ENCODE measurements at regions not wholly inside any gene's neighbourhood (a gene's known extent, or its start where the extent isn't known, plus 50 kb on each side); places are given as distances from the start of the nearest gene placed in this dataset.
"Not testable (repeated sequence)": the region's sequence is repeated elsewhere in the genome, so short reads cannot be mapped to it uniquely, and the experiment has no call there.

DNA sequence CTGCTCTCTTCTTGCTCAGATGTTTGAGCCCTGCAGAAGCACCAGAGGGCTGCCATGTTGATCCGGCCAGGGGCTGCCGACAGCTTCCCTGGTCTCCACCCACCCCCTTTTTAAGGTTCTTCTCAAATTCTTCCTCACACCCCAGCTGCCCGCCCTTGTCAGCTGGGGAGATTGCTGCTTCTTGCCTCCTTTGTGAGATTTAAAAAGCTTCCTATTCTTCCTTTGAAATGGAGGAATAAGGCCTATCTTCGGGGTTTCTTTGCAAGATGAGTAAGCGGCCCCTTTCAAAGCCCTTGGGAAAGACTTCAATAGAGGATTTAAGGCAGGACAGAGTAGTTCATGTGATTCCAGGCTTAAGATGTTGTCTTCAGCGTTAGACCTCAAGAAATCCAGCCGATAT is 211.9 kb upstream of the SHH start:
- Histone ChIP-seq H3K27me3 (no peaks in the 10 kb centered on the region), H3K4me3 (no peak overlapping the region), H3K36me3 (no peaks in the 10 kb centered on the region), H3K9me3 (no peaks in the 10 kb centered on the region)
- no peak for DNase-seq

DNA sequence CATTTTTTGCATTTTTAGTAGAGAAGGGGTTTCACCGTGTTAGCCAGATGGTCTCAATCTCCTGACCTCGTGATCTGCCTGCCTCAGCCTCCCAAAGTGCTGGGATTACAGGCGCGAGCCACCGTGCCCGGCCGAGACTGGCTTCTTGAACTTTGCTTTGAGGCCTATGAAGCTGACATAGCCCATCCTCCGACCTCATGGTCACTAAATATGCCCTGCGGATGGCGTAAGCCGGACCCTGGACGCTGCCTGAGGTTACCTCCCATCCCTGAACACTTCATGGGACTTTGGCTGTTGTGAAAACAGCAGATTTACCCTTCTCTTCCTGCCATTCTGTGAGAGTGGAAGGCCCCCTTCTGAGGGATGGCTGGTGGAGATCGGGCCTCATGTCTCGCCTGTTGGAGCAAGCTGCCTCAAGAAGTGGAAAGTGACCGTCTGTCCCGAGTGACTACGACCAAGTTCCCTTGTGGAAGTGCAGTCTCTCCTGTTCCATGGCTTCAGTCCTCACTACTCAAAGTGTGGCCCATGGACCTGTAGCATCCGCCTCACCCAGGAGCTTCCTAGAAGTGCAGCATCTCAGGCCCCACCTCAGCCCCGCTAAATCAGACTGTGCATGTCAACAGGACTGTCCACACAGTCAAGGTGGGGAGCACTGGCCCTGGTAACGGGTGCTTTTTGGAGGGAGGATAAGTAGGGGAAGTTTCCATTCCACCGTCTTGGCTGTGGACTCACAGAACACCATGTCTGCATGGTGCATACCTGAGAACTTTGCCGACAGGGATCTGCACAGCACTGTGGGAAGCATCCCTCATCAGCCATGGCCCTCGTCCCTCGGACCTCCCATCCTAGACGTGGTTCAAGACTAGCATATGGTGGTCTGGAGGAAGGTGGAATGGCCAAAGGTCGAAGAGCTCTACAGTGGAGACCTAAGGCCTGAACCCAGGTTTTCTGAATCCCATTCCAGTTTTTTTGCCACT is 210.5 kb upstream of the SHH start:
- H3K27me3 ChIP-seq, result no peaks in the 10 kb centered on the region
- DNase-seq, result no peak
- no peaks in the 10 kb centered on the region for H3K9me3 ChIP-seq
- no peaks in the 10 kb centered on the region for H3K36me3 ChIP-seq
- no peak overlapping the region for H3K4me3 ChIP-seq

DNA sequence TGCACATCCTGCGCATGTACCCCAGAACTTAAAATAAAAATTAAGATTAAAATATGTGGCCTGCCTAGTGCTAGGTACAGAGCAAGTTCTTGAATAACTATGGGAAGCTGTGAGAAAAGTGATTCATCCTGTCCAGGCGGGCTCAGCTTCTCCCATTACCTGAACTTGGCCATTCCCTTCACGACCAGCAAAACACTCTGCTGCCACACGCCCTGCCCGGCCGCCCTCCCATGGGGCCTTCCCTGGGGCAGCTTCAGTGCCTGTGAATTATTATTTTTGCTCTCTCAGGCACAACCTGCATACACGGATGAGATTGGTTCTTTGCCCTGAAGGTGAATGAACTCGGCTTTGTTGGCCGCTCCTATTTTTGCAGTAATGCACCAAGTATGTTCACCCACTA is 209.2 kb upstream of the SHH start:
- Histone ChIP-seq H3K27me3 (no peaks in the 10 kb centered on the region), H3K4me3 (no peak overlapping the region), H3K9me3 (no peaks in the 10 kb centered on the region), H3K36me3 (no peaks in the 10 kb centered on the region)
- DNase-seq, result no peak

DNA sequence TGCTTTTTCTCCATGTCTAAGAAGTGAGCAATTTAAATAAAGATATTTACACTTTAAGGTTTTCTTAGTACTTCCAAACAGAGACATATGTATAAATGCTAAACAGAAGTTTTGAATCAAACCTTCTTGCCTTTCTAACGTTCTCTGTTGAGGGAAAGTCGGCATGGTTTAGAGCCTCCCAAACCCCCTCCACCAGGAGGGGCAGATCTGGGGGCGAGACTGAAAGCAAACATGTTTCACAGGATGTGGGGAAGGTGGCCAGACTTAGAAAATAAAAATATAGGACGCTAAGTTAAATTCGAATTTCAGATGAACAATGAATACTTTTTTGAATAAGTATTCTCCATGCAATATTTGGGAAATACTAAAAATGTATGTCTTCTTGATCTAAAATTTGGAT is 208.3 kb upstream of the SHH start:
- no peak overlapping the region for H3K4me3 ChIP-seq
- H3K9me3 ChIP-seq, result no peaks in the 10 kb centered on the region
- no peaks in the 10 kb centered on the region for H3K36me3 ChIP-seq
- no peaks in the 10 kb centered on the region for H3K27me3 ChIP-seq
- DNase-seq, result no peak

DNA sequence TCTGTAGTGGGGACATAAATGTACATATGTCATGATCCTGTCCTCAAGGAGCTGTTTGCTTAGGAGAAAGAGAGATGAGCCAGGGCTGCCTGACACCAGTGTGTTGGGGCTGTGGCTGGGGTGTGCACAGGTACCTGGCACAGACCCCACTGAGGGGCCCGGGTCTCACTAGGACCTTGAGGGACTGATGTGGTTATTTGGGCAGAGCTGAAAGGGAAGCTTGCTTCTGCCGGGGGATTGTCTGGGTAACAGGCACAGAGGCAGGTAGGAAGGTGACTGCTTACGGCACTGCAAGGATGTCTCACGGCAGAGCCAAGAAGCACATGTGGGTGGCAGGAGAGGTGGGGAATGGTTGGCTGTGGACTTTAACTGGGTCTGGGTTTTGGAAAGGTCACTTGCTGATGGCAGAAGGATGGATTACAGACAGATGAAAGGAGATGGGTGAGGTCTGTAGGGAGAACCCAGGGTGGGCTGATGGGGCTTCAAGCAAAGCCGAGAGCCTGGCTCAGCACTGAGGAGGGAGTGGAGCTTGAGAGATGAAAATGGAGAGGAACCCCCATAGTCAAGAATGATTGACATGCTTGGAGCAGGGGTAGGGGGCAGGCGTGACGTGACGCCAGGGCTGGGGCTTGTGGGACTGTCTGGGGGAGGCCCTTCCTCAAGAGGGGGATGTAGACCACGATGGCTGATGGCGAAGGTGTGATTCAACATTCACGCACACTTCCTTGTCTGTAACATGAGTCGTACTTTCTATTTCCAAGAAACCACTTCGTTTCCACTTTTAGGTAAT is 207.7 kb upstream of the SHH start:
- no peak overlapping the region for H3K4me3 ChIP-seq
- H3K9me3 ChIP-seq, result no peaks in the 10 kb centered on the region
- no peaks in the 10 kb centered on the region for H3K36me3 ChIP-seq
- H3K27me3 ChIP-seq, result no peaks in the 10 kb centered on the region
- DNase-seq, result no peak

DNA sequence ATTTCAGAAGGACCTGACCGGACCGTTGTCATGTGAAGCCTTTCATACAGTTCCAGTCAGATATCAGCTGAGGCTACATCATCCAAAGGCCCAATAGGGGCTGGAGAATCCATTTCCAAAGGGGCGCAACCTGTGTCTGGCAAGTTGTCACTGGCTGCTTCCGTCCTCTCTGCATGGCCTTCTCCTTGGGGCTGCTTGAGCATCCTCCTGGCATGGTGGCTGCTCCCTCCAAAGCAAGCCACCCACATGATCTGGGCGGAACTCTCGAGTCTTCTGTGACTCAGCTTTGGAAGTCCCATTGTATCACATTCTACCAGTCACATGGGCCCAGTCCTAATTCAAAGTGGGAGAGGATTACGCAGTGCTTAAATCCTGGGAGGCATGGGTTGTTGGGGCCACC is 207.0 kb upstream of the SHH start:
- DNase-seq, result no peak
- no peaks in the 10 kb centered on the region for H3K9me3 ChIP-seq
- H3K4me3 ChIP-seq, result no peak overlapping the region
- H3K27me3 ChIP-seq, result no peaks in the 10 kb centered on the region
- no peaks in the 10 kb centered on the region for H3K36me3 ChIP-seq

DNA sequence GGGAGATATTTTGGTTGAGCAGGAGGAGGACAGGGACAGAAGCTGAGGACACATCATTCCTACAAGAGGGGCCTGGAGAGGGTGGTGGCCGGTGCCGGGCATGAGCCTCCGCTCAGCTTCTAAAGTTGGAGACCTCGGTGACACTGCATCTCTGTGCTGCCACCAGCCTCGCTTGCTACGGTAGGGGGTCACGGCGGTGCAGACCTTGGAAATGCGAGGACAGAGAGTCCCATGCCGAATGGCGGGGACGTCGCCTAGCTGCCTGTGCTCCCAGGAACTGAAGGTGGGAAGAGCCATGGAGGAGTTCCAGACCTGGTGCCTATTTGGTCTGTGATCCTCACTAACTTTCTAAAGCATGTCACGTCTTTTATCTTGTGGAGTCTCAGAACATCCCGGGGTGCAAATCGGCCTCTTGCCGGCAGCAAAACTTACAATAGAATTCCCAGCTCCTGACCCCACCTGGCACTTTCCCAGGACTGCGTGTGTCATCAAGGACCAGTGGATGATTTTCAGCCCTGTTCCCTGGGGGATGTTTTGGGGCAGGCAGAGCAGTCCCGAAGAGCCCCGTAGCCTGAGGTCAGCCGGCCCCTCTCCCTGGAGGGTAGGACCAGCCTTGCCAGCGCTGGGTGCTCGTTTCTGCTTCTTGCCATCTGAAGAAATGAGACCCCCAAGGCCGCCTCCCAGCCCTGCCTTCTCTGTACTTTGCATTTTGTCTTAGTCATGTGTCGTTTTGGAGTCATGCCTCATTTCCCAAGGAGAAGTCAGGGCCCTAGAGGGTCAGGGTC is 205.8 kb upstream of the SHH start:
- Histone ChIP-seq H3K9me3 (no peaks in the 10 kb centered on the region), H3K36me3 (no peaks in the 10 kb centered on the region), H3K4me3 (no peak overlapping the region), H3K27me3 (no peaks in the 10 kb centered on the region)
- DNase-seq, result no peak

DNA sequence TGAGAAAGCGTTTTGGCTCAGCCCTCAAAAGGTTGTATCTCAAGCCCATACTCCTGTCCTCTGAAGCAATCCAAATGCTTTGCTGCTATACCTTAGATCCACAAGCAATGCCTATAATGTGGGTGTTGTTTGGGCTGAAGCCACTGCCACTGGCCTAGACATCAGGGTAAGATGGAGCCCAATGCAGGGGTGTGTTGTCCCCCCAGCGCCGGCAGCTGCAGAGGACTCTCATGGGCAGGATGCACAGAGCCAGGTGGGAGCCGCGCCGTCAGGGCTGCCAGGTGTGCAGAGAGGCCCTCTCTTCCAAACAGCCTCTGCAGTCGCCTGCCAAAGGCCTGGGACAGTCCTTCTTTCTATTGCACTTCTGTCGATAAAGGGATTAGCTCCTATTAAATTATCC is 205.2 kb upstream of the SHH start:
- no peaks in the 10 kb centered on the region for H3K9me3 ChIP-seq
- no peak for DNase-seq

DNA sequence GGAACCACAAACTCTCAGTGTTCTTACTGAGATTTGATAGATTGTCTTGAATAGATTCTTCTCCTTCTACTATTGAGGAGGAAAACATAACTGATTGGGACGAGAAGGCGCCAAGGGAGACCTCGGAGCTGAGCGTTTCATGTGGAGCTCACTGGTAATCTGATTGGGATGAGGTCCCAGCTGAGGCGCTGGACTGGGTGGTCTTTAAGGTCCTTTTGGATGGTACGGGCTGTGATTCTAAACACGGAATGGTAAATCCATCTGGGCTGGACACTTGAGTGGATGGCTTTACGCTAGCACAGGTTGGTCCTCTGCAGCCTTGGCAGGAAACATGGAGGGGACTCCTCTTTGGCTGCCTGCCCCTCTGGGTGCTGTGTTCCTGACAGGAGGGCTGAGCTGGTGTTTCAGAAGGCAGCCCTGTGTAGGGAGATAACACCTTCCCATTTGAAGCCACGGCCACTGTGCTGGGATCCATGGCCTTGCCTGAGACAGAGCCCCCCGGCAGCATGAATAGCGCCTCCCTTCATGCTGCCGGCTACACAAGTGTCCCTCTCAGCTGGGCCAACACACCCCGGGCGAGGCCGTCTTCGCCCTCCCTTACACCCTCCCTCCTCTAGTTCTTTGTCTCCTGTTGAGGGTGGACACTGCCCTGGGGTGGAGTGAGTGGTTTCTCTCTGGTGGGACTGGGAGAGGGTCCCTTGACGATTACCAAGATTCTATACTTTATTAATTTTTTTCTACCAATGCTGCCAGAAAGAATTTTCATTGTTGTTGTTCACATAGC is 203.2 kb upstream of the SHH start:
- H3K36me3 ChIP-seq, result no peaks in the 10 kb centered on the region
- DNase-seq, result no peak
- H3K9me3 ChIP-seq, result no peaks in the 10 kb centered on the region
- H3K27me3 ChIP-seq, result no peaks in the 10 kb centered on the region
- H3K4me3 ChIP-seq, result no peak overlapping the region

More for the DNA sequence above, 205.2 kb upstream of the SHH start:
- no peaks in the 10 kb centered on the region for H3K27me3 ChIP-seq
- no peaks in the 10 kb centered on the region for H3K36me3 ChIP-seq
- no peak overlapping the region for H3K4me3 ChIP-seq

DNA sequence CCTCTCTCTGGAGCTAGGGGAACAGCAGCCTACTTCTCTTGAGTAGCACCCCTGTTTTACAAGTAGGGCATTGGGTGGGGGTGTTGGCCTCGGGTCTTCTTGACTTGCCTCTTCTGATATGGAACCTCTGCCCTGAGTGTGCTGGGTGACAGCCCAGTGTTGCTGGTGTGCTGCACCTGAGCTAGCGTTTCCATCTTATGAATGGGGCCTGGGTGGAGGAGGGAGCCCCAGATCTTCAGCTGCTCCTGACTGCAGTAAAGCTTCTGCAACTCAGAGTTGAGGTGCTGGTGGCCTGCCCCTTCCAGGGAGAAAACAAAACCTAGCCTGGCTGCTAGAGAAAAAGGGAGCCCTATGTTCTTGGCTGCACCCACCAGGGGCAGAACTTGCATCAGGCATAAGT is 202.5 kb upstream of the SHH start:
- DNase-seq, result no peak
- H3K9me3 ChIP-seq, result no peaks in the 10 kb centered on the region

DNA sequence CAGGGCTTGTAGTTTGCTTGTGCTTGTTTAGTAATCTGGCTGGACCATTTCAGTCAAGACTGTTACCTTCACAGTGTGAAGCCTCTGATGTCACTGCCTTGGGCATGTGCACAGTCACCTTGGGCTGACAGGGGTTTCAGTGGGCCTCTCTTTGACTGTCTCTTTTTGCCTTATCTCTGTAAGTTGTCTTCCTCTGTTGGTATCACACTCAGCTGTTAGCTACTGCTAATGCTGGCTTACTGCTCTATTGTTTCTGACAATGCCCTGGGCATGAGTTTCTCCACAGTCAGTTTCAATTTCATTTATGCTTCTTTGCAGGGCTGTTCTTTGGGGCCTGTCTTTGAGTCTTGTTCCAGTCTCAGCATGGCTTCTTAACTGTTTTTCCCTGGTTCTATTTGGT is 201.9 kb upstream of the SHH start:
- Histone ChIP-seq H3K9me3 (no peaks in the 10 kb centered on the region), H3K27me3 (no peaks in the 10 kb centered on the region), H3K36me3 (no peaks in the 10 kb centered on the region), H3K4me3 (no peak overlapping the region)
- DNase-seq, result no peak

More for the DNA sequence above, 202.5 kb upstream of the SHH start:
- Histone ChIP-seq H3K36me3 (no peaks in the 10 kb centered on the region), H3K4me3 (no peak overlapping the region), H3K27me3 (no peaks in the 10 kb centered on the region)

DNA sequence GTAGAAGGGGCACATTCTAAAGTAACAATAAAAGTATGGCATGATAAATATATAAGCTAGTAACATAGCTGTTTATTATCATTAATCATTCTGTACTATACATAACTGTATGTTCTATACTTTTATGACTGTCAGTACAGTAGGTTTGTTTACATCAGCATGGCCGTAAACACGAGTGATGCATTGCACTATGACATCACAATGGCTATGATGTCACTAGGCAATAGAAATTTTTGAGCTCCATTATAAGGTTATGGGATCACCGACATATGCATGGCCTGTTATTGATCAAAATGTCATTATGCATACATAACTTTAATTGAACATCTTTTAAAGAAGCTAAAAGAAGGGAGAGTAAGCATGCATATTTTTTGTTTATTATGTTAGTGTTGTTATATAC is 200.1 kb upstream of the SHH start:
- no peaks in the 10 kb centered on the region for H3K27me3 ChIP-seq

DNA sequence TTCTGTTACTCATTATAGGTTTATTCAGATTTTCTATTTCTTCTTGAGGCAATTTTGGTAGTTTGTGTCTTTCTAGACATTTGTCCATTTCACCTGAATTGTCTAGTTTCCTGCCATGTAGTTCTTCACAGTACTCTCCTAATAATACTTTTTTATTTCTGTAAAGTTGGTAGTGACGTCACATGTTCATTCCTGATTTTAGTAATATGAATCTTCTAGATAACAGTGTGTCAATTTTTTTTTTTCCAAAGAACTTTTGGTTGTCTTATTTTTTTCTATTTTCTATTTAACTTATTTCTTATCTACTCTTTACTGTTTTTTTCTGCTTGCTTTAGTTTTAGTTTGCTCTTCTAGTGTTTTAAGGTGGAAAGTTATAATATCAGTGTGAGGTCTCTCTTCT is 197.3 kb upstream of the SHH start:
- no peak for DNase-seq
- no peaks in the 10 kb centered on the region for H3K9me3 ChIP-seq
- no peak overlapping the region for H3K4me3 ChIP-seq
- H3K27me3 ChIP-seq, result no peaks in the 10 kb centered on the region
- H3K36me3 ChIP-seq, result no peaks in the 10 kb centered on the region

More for the DNA sequence above, 200.1 kb upstream of the SHH start:
- no peak for DNase-seq
- Histone ChIP-seq H3K36me3 (no peaks in the 10 kb centered on the region), H3K4me3 (no peak overlapping the region), H3K9me3 (no peaks in the 10 kb centered on the region)

DNA sequence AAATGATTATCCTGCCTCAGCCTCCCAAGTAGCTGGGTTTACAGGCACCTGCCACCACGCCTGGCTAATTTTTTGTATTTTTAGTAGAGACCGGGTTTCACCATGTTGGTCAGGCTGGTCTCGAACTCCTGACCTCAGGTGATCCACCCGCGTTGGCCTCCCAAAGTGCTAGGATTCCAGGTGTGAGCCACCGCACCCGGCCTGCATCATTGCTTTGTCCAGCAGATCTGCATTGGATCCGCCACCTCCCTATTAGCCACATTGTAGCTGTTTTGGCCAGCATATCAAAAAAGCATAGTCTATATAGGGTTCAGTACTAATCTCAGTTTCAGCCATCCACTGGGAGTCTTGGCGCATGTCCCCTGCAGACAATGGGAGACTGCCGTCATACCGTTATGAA is 194.6 kb upstream of the SHH start:
- H3K27me3 ChIP-seq, H3K9me3 ChIP-seq, H3K4me3 ChIP-seq, DNase-seq, H3K36me3 ChIP-seq: not testable (repeated sequence)

DNA sequence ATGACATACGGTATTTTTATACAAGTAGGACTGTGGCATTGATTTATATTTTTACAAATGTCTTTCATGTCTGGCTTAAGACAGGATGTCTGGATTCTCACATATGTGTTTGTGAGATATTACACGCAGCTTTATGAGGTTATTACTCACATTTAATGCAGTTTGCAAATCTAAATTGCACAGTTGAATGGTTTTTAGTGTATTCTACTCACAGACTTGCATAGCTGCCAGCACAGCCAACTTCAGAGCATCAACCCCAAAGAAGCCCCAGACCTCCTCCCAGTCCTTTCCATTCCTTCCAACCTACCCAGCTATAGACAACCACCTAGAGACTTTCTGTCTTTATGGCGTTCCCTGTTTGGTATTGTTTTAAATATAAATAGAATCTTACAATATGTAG is 193.8 kb upstream of the SHH start:
- no peak overlapping the region for H3K4me3 ChIP-seq
- DNase-seq, result no peak
- no peaks in the 10 kb centered on the region for H3K27me3 ChIP-seq
- no peaks in the 10 kb centered on the region for H3K36me3 ChIP-seq
- H3K9me3 ChIP-seq, result no peaks in the 10 kb centered on the region

DNA sequence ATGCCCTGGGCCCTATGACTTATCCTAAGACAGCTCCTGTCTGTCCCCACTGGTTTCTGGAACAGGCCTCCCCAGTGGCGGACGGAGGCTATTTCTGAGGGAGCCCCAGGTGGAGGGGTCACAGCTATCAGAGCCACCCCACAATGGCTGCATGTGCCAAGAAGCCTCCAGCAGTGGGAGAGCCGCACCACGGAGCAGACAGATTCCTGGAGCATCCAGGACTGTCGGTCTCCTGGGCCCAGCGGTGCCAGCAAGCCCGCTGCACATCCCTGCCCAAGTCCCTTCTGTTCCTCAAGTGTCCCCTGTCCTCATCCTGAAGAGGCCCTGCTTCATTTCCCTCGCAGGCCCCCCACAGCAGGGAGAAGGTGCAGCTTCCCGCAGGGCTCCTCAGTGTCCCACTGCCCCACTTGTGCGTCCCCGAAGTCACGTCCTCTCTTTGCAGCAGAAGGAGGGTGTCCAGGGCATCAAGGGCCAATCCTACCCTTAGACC is 193.0 kb upstream of the SHH start:
- Histone ChIP-seq H3K36me3 (no peaks in the 10 kb centered on the region), H3K9me3 (no peaks in the 10 kb centered on the region), H3K27me3 (no peaks in the 10 kb centered on the region), H3K4me3 (no peak overlapping the region)
- no peak for DNase-seq
